Fibroblast of mammary gland (primary cell): ENCODE measurements at regions not wholly inside any gene's neighbourhood (a gene's known extent, or its start where the extent isn't known, plus 50 kb on each side); places are given as distances from the start of the nearest gene placed in this dataset.

ENCODE experiments used
- DNase-seq: peaks from one replicate; pipeline ENCODE4 v3.0.0-alpha.2; 2010; ENCODE audit warnings: low read depth
- H3K4me3 ChIP-seq: 2 replicates; pipeline ENCODE4 v1.5.1; 2011; ENCODE audit warnings: low read depth, mild to moderate bottlenecking, low read length, moderate library complexity; ENCODE audit not compliant: control insufficient read depth
- TF ChIP-seq, protein P1 (sequence below): conservative IDR thresholded peaks from 2 replicates; pipeline ENCODE4 v1.5.1; 2011; ENCODE audit warnings: low read depth, low read length, inconsistent platforms; ENCODE audit not compliant: control insufficient read depth, insufficient read depth

DNA sequence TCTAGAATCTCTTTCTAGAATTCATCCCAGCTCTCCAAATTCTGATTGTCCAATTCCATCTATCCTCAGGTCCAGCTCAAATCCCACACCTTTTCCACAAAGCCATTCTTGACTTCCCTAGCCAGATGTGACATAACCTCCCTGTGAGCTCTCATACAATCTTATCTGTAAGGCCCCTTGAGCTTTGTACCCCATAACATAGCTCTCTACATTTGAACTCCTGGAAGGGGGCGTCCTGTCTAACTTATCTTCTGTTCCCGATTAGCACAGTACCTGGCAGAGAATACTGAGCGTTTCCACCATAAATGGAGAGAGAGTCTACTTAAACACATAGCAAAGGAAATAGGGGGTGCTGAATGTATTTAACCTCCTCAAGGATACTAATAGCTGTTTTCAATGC lies 251.6 kb upstream of the RGMB start:
- no peak overlapping the region for H3K4me3 ChIP-seq
- TF ChIP-seq, protein P1, sequence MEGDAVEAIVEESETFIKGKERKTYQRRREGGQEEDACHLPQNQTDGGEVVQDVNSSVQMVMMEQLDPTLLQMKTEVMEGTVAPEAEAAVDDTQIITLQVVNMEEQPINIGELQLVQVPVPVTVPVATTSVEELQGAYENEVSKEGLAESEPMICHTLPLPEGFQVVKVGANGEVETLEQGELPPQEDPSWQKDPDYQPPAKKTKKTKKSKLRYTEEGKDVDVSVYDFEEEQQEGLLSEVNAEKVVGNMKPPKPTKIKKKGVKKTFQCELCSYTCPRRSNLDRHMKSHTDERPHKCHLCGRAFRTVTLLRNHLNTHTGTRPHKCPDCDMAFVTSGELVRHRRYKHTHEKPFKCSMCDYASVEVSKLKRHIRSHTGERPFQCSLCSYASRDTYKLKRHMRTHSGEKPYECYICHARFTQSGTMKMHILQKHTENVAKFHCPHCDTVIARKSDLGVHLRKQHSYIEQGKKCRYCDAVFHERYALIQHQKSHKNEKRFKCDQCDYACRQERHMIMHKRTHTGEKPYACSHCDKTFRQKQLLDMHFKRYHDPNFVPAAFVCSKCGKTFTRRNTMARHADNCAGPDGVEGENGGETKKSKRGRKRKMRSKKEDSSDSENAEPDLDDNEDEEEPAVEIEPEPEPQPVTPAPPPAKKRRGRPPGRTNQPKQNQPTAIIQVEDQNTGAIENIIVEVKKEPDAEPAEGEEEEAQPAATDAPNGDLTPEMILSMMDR, result no peak
- no peak for DNase-seq

GRCh38 chr5:98524773-98525172 lies 248.7 kb upstream of the RGMB start:
- TF ChIP-seq, protein P1, result no peak
- no peak for DNase-seq
- no peak overlapping the region for H3K4me3 ChIP-seq

DNA sequence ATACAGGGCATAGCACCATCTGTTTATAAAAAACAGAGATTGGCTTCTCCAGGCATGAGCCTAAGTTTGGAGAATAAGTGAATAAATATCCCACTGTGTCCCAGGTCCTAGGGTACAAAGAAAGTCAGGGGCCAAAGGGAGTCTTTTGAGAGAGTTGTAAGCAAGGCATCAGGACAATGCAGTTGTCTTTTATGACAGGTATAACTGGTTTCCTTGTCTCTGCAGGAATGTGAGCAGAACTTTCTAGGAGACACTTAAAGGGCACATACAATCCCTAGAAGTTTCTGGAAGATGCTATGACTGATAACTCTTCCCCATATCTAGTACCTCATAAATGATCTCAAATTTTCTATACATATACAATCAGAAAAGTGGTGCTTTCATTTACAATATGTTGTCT lies 245.6 kb upstream of the RGMB start:
- H3K4me3 ChIP-seq, result no peak overlapping the region
- TF ChIP-seq, protein P1, result no peak
- DNase-seq, result no peak

- TF ChIP-seq, protein P1, result no peak
- no peak for DNase-seq
- no peak overlapping the region for H3K4me3 ChIP-seq
Measured at GRCh38 chr5:98529321-98529720, 244.1 kb upstream of the RGMB start.

DNA sequence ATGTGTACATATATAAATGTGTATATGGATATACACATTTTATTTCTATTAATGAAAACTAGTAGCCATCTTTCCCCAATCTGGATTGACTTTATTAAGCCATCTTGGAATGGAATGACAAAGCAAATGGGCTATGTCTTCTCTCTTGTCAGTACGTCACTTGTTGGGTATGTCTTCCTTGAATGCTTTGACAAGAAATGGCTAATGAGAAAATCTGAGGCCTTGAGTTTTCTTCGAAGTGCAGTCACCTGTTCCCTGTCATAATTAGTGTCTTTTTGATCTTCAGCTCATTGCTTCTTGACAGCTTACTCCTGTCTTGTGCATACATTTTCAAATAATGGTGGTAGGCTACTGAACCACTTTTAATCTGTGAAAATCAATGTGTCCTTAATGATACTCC lies 243.2 kb upstream of the RGMB start:
- TF ChIP-seq, protein P1, result no peak
- no peak for DNase-seq
- H3K4me3 ChIP-seq, result no peak overlapping the region

GRCh38 chr5:98535901-98536300 lies 237.6 kb upstream of the RGMB start:
- TF ChIP-seq, protein P1, result no peak
- H3K4me3 ChIP-seq, result no peak overlapping the region
- DNase-seq, result no peak

DNA sequence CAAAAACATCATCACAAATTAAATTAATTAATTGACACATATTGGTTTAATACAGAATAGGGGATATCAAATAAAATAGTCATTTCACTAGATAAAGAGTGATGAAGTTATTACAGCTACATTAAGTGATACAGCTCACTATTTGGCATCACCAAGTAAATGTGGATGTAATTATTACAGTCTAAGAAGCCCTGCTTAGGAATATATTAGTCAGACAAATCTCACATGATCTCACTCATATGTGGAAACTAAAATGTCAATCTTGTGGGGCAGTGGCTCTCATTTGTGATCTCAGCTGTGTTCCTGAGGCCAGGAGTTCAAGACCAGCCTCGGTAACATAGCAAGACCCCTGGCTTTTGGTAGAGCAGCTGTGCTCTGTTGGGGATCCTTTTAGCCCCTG lies 233.4 kb upstream of the RGMB start:
- DNase-seq, result peak; percentile 77
- TF ChIP-seq, protein P1, result no peak
- no peak overlapping the region for H3K4me3 ChIP-seq
